HCT116 (cell line): ENCODE measurements at regions not wholly inside any gene's neighbourhood (a gene's known extent, or its start where the extent isn't known, plus 50 kb on each side); places are given as distances from the start of the nearest gene placed in this dataset.

Experiments
- ATAC-seq: fragments of 200-7000 bp; cut with Tn5 transposase; 2 replicates; pipeline ENCODE4 v1.9.1; 2020; ENCODE audit warnings: mild to moderate bottlenecking, moderate library complexity
- BruUV-seq: library from RNA; stranded (reverse); fragments of 400-500 nt; replicated peaks from 2 replicates; lab custom pipeline; 2021; lab: Mats Ljungman, UMichigan
- CTCF ChIA-PET: fragments of 300-600 bp; sonication (Branson Sonifier 250); formaldehyde crosslinking; loops from one replicate; lab custom pipeline; 2021; ENCODE audit warnings: antibody characterized with exemption; lab: Charles Lee
- POLR2A ChIA-PET: fragments of 300-600, 350-600 bp; sonication (Branson Sonifier 250); formaldehyde crosslinking; loops from one replicate; lab custom pipeline; 2021; ENCODE audit warnings: antibody characterized with exemption; lab: Charles Lee
- RAD21 ChIA-PET, 2 experiments: fragments of 300-600 bp; sonication (Branson Sonifier 250); formaldehyde crosslinking; loops; one replicate each; lab custom pipeline; 2023; ENCODE audit warnings: low total read pairs in 2 of 2; ENCODE audit not compliant: uncharacterized antibody in 2 of 2, unreplicated experiment in 2 of 2, low non-redundant PET in 1 of 2; lab: Charles Lee
- DNase-seq: peaks from one replicate; pipeline ENCODE4 v3.0.0-alpha.2; 2010; ENCODE audit warnings: low read depth, low spot score
- H2AFZ ChIP-seq: fragments of 200-600 bp; shearing (Covaris generic), sonication (generic); 2 replicates; pipeline ENCODE4 v1.6.1; 2017; ENCODE audit warnings: low read depth, mixed run types, mixed read lengths, antibody characterized with exemption, low read length; ENCODE audit not compliant: poor library complexity, severe bottlenecking
- H3K27ac ChIP-seq: 2 replicates; pipeline ENCODE4 v1.5.1; 2012; ENCODE audit warnings: low read depth, low read length
- H3K27me3 ChIP-seq: fragments of 200-600 bp; sonication (generic); 2 replicates; pipeline ENCODE4 v1.6.1; 2016; ENCODE audit warnings: mixed run types, low read length, mixed read lengths; ENCODE audit not compliant: insufficient read depth
- H3K36me3 ChIP-seq, 2 experiments: fragments of 200-500 bp in 1 of 2; fragments of 200-600 bp in 1 of 2; sonication (Bioruptor generic) in 1 of 2; sonication (generic) in 1 of 2; 2 replicates each; pipeline versions ENCODE4 v1.5.1 to v1.6.1; 2014 to 2016; ENCODE audit warnings: low read length in 2 of 2, inconsistent platforms in 1 of 2, mixed read lengths in 1 of 2, mixed run types in 1 of 2; ENCODE audit not compliant: insufficient read depth in 2 of 2, control insufficient read depth in 1 of 2
- H3K4me1 ChIP-seq, 2 experiments: fragments of 200-600 bp in 1 of 2; sonication (generic) in 1 of 2; 2 replicates each; pipeline versions ENCODE4 v1.5.1 to v1.6.1; 2012 to 2017; ENCODE audit warnings: low read length in 2 of 2, inconsistent platforms in 1 of 2, mild to moderate bottlenecking in 1 of 2, mixed read lengths in 1 of 2, mixed run types in 1 of 2, moderate library complexity in 1 of 2; ENCODE audit not compliant: insufficient read depth in 2 of 2, control insufficient read depth in 1 of 2
- H3K4me2 ChIP-seq: fragments of 200-600 bp; sonication (generic); 2 replicates; pipeline ENCODE4 v1.6.1; 2017; ENCODE audit warnings: mixed run types, low read length, mixed read lengths
- H3K4me3 ChIP-seq, 2 experiments: fragments of 200-600 bp in 1 of 2; sonication (generic) in 1 of 2; replicated peaks in 1 of 2; 2 replicates each; pipeline ENCODE4 v1.5.1; 2011 to 2016; ENCODE audit warnings: low read length in 2 of 2, control low read depth in 1 of 2, low read depth in 1 of 2, mild to moderate bottlenecking in 1 of 2, mixed read lengths in 1 of 2, mixed run types in 1 of 2
- H3K79me2 ChIP-seq: fragments of 200-600 bp; sonication (generic); 2 replicates; pipeline ENCODE4 v1.6.1; 2017; ENCODE audit warnings: mild to moderate bottlenecking, mixed run types, low read length, moderate library complexity, mixed read lengths; ENCODE audit not compliant: insufficient read depth
- H3K9ac ChIP-seq: fragments of 200-600 bp; sonication (generic); 2 replicates; pipeline ENCODE4 v1.6.1; 2016; ENCODE audit warnings: low read length, mixed read lengths
- H3K9me2 ChIP-seq: fragments of 200-600 bp; sonication (generic), shearing (Covaris generic); 2 replicates; pipeline ENCODE4 v1.6.1; 2017; ENCODE audit warnings: mixed run types, mild to moderate bottlenecking, moderate library complexity; ENCODE audit not compliant: insufficient read depth
- H3K9me3 ChIP-seq, 2 experiments: fragments of 200-500 bp in 1 of 2; fragments of 200-600 bp in 1 of 2; sonication (Bioruptor generic) in 1 of 2; sonication (generic) in 1 of 2; 2 replicates each; pipeline ENCODE4 v1.6.1; 2014 to 2017; ENCODE audit warnings: low read length in 2 of 2, mixed read lengths in 2 of 2, inconsistent platforms in 1 of 2, low read depth in 1 of 2, mild to moderate bottlenecking in 1 of 2, mixed run types in 1 of 2, moderate library complexity in 1 of 2; ENCODE audit not compliant: control insufficient read depth in 1 of 2, insufficient read depth in 1 of 2
- H4K20me1 ChIP-seq: fragments of 200-600 bp; sonication (generic), shearing (Covaris generic); 2 replicates; pipeline ENCODE4 v1.6.1; 2017; ENCODE audit warnings: mixed run types, mild to moderate bottlenecking, moderate library complexity; ENCODE audit not compliant: insufficient read depth
- ATF3 ChIP-seq: IDR thresholded peaks from 2 replicates; pipeline ENCODE4 v1.6.1; 2012
- CBX3 ChIP-seq: IDR thresholded peaks from 2 replicates; pipeline ENCODE4 v1.6.1; 2012; ENCODE audit warnings: low read depth
- CEBPB ChIP-seq: IDR thresholded peaks from 2 replicates; pipeline ENCODE4 v1.6.1; 2012; ENCODE audit warnings: low read depth
- EZH2 ChIP-seq: fragments of 200-600 bp; sonication (generic); IDR thresholded peaks from 2 replicates; pipeline ENCODE4 v1.6.1; 2017; ENCODE audit warnings: antibody characterized with exemption, mixed run types
- FOSL1 ChIP-seq: IDR thresholded peaks from 2 replicates; pipeline ENCODE4 v1.6.1; 2012; ENCODE audit warnings: low read depth
- JUND ChIP-seq: IDR thresholded peaks from 2 replicates; pipeline ENCODE4 v1.6.1; 2012
- SIN3A ChIP-seq: IDR thresholded peaks from 2 replicates; pipeline ENCODE4 v1.6.1; 2012; ENCODE audit warnings: low read depth
- TCF7L2 ChIP-seq: IDR thresholded peaks from 2 replicates; pipeline ENCODE4 v1.7.0; 2011; ENCODE audit warnings: borderline replicate concordance, inconsistent platforms; ENCODE audit not compliant: insufficient read depth, insufficient read length; ENCODE audit errors: extremely low read depth
- ZFX ChIP-seq: fragments of 450-650 bp; IDR thresholded peaks from 2 replicates; pipeline ENCODE4 v1.6.1; 2017
- intact Hi-C: fragments of 100-400 bp; cut with micrococcal nuclease; formaldehyde crosslinking; loops from 2 replicates; pipeline ENCODE4 v1.10.0; 2022
- TF ChIP-seq, protein P1 (sequence below): IDR thresholded peaks from 2 replicates; pipeline ENCODE4 v1.6.1; 2012; ENCODE audit warnings: low read depth

DNA sequence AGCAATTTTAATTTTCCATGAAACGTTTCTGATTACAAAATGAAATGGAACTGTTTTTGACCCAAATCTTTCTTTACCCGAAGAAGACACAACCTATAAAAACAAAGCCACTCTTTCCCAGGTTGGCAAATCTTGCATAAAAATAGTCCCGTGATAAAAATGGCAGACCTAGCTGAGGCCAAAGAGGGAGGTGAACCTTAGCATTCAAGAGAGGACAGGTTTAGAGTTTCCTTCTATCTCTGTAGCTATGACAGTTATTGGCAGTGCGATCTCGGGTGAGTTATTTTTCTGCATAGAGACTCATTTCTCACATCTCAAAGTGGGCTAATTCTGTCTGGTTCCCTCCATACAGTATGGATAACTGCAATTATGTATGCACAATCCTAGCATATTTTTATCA lies 241.4 kb downstream of the MAP2K6 start (continued):
- TF ChIP-seq FOSL1, result no peak
- TF ChIP-seq TCF7L2, result no peak
- no peak for TF ChIP-seq ZFX
- no peak for TF ChIP-seq CEBPB
- TF ChIP-seq, all 23 proteins: peak for 0

- no peaks in the 10 kb centered on the region for H3K4me1 ChIP-seq
- H3K4me2 ChIP-seq, result no peak overlapping the region
- no peaks in the 10 kb centered on the region for H3K9me3 ChIP-seq
- TF ChIP-seq EZH2 (no peak), ATF3 (no peak), JUND (no peak), SIN3A (no peak), CBX3 (no peak)
- TF ChIP-seq, protein P1, sequence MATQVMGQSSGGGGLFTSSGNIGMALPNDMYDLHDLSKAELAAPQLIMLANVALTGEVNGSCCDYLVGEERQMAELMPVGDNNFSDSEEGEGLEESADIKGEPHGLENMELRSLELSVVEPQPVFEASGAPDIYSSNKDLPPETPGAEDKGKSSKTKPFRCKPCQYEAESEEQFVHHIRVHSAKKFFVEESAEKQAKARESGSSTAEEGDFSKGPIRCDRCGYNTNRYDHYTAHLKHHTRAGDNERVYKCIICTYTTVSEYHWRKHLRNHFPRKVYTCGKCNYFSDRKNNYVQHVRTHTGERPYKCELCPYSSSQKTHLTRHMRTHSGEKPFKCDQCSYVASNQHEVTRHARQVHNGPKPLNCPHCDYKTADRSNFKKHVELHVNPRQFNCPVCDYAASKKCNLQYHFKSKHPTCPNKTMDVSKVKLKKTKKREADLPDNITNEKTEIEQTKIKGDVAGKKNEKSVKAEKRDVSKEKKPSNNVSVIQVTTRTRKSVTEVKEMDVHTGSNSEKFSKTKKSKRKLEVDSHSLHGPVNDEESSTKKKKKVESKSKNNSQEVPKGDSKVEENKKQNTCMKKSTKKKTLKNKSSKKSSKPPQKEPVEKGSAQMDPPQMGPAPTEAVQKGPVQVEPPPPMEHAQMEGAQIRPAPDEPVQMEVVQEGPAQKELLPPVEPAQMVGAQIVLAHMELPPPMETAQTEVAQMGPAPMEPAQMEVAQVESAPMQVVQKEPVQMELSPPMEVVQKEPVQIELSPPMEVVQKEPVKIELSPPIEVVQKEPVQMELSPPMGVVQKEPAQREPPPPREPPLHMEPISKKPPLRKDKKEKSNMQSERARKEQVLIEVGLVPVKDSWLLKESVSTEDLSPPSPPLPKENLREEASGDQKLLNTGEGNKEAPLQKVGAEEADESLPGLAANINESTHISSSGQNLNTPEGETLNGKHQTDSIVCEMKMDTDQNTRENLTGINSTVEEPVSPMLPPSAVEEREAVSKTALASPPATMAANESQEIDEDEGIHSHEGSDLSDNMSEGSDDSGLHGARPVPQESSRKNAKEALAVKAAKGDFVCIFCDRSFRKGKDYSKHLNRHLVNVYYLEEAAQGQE, result no peak
- TF ChIP-seq, all 23 proteins: peak for 0
- Histone ChIP-seq H3K9me2 (no peaks in the 10 kb centered on the region), H3K27me3 (no peaks in the 10 kb centered on the region), H3K4me3 (no peak overlapping the region), H2AFZ (no peak overlapping the region), H3K9ac (no peak overlapping the region), H3K79me2 (no peaks in the 10 kb centered on the region), H3K27ac (no peak overlapping the region), H3K36me3 (no peaks in the 10 kb centered on the region), H4K20me1 (no peaks in the 10 kb centered on the region)
- DNase-seq (no peak), ATAC-seq (no peak)
- ChIA-PET POLR2A (no interaction called here), CTCF (no interaction called here), RAD21 (no interaction called here)
- BruUV-seq, result no TSS peak
- intact Hi-C loops, result no loop called here
Observed at GRCh38 chr17:69669441-69670178, 255.1 kb downstream of the MAP2K6 start.
